ENCODE measurements at regions not wholly inside any gene's neighbourhood (a gene's known extent, or its start where the extent isn't known, plus 50 kb on each side); places are given as distances from the start of the nearest gene placed in this dataset.
"Not testable (repeated sequence)": the region's sequence is repeated elsewhere in the genome, so short reads cannot be mapped to it uniquely, and the experiment has no call there.

- no peak for TF ChIP-seq ZNF462 (CRISPR knock-in tag; IDR thresholded peaks at IDR 0.05)
- no peak for TF ChIP-seq REST (IDR thresholded peaks at IDR 0.05; ENCODE audit: unreplicated experiment)
- TF ChIP-seq ETS1 (IDR thresholded peaks at IDR 0.05), result no peak
- TF ChIP-seq JUNB (IDR thresholded peaks at IDR 0.05; ENCODE audit: unreplicated experiment), result no peak
- TF ChIP-seq EZH2 (IDR thresholded peaks at IDR 0.05; ENCODE audit: low read depth, unreplicated experiment), result no peak
Observed at GRCh38 chr10:65423043-65423442, 1502.8 kb upstream of the LRRTM3 start (continued).

GRCh38 chr10:65429381-65429780, 1496.5 kb upstream of the LRRTM3 start:
- not testable (repeated sequence) for H2AFZ ChIP-seq; H3K9me2 ChIP-seq (ENCODE audit: insufficient read depth); H3K4me3 Mint-ChIP-seq; H3F3A ChIP-seq (replicated peaks; ENCODE audit: low read depth); H3K4me2 ChIP-seq; H3K4me1 ChIP-seq (ENCODE audit: insufficient read depth); DNase-seq (ENCODE audit: low spot score); H3K27me3 Mint-ChIP-seq (ENCODE audit: insufficient read depth, low read depth, poor library complexity); ATAC-seq; H3K4me1 Mint-ChIP-seq; H3K79me2 ChIP-seq (replicated peaks; ENCODE audit: insufficient read depth); H3K27ac ChIP-seq (ENCODE audit: low read depth); H3K27ac Mint-ChIP-seq; H3K9me3 Mint-ChIP-seq; H3K36me3 ChIP-seq (ENCODE audit: insufficient read depth); H3K27me3 ChIP-seq (ENCODE audit: insufficient read depth); H3K4me3 ChIP-seq; H3K36me3 Mint-ChIP-seq (ENCODE audit: low read depth); H4K20me1 ChIP-seq (replicated peaks; ENCODE audit: insufficient read depth)
